MM.1S (cell line): ENCODE measurements at regions not wholly inside any gene's neighbourhood (a gene's known extent, or its start where the extent isn't known, plus 50 kb on each side); places are given as distances from the start of the nearest gene placed in this dataset.

ENCODE experiments used
- EZH2 ChIP-seq: fragments of 300-600 bp; sonication (generic); optimal IDR thresholded peaks from 2 replicates; pipeline ENCODE3; 2017; ENCODE audit warnings: low read depth, mild to moderate bottlenecking, antibody characterized with exemption, low read length, mixed read lengths
- EZH2phosphoT487 ChIP-seq: fragments of 300-600 bp; sonication (generic); IDR thresholded peaks from 2 replicates; pipeline ENCODE4 v1.6.1; 2018; ENCODE audit warnings: antibody characterized with exemption, low read length
- TF ChIP-seq, protein P1 (sequence below): fragments of 300-600 bp; sonication (generic); IDR thresholded peaks from 2 replicates; pipeline ENCODE4 v1.5.1; 2016; ENCODE audit warnings: antibody characterized with exemption, low read length, mixed read lengths

DNA sequence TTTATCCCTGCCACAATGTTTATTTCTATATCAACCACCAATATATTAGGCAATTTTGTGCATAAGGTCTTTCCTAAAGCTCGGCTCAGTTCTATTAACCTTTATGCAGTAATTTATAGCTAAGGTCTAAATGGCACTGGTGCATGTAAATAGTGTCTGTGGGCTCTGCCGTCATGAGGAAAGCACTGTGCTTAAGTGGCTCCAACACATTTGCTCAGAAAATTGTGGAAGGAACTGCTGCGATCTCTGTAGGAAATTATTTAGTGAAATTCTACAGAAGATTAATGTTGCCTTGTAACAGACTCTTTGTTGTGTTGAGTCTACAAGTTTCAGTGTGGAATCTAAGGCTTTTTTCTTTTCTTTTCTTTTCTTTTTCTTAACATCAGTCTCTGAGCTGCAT is 54.0 kb upstream of the EGLN3 start:
- TF ChIP-seq, protein P1, sequence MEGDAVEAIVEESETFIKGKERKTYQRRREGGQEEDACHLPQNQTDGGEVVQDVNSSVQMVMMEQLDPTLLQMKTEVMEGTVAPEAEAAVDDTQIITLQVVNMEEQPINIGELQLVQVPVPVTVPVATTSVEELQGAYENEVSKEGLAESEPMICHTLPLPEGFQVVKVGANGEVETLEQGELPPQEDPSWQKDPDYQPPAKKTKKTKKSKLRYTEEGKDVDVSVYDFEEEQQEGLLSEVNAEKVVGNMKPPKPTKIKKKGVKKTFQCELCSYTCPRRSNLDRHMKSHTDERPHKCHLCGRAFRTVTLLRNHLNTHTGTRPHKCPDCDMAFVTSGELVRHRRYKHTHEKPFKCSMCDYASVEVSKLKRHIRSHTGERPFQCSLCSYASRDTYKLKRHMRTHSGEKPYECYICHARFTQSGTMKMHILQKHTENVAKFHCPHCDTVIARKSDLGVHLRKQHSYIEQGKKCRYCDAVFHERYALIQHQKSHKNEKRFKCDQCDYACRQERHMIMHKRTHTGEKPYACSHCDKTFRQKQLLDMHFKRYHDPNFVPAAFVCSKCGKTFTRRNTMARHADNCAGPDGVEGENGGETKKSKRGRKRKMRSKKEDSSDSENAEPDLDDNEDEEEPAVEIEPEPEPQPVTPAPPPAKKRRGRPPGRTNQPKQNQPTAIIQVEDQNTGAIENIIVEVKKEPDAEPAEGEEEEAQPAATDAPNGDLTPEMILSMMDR, result no peak
- TF ChIP-seq EZH2, result no peak
- no peak for TF ChIP-seq EZH2phosphoT487
